Left lung (tissue), 4 donors: ENCODE measurements at regions not wholly inside any gene's neighbourhood (a gene's known extent, or its start where the extent isn't known, plus 50 kb on each side); places are given as distances from the start of the nearest gene placed in this dataset.

Experiments used
- ATAC-seq: fragments of 200-7000 bp; cut with Tn5 transposase; one replicate; pipeline ENCODE4 v1.9.1; 2020; ENCODE audit warnings: moderate library complexity
- DNase-seq, 4 donors: peaks; one replicate each; pipeline ENCODE4 v3.0.0-alpha.2; 2013 to 2020
- H3K27ac ChIP-seq, 2 donors: fragments of 200-600 bp; sonication (generic) in 1 of 2; one replicate each; pipeline versions ENCODE4 v1.5.0 to v1.8.0; 2020 to 2021
- H3K27me3 ChIP-seq, 2 donors: fragments of 200-600 bp; sonication (generic) in 1 of 2; one replicate each; pipeline versions ENCODE4 v1.5.0 to v1.8.0; 2020 to 2021
- H3K36me3 ChIP-seq, 2 donors: fragments of 200-600 bp; sonication (generic) in 1 of 2; one replicate each; pipeline versions ENCODE4 v1.5.0 to v1.8.0; 2020 to 2021
- H3K4me1 ChIP-seq, 2 donors: fragments of 200-600 bp; one replicate each; pipeline ENCODE4 v1.8.0; 2021
- H3K4me3 ChIP-seq, 2 donors: fragments of 200-600 bp; sonication (generic) in 1 of 2; one replicate each; pipeline versions ENCODE4 v1.5.0 to v1.8.0; 2020 to 2021; ENCODE audit warnings: mild to moderate bottlenecking in 1 of 2
- H3K9me3 ChIP-seq, 2 donors: fragments of 200-600 bp; sonication (generic) in 1 of 2; one replicate each; pipeline versions ENCODE4 v1.5.0 to v1.8.0; 2020 to 2021
- intact Hi-C, 2 donors: fragments of 100-400 bp; cut with DNase I; formaldehyde crosslinking; loops; one replicate each; pipeline versions ENCODE4 v1.11.2 to v1.14.2; 2022
- TF ChIP-seq, protein P1 (sequence below), 2 donors: fragments of 200-600 bp; sonication (generic) in 1 of 2; IDR thresholded peaks; one replicate each; pipeline versions ENCODE4 v1.5.0 to v1.8.0; 2021; ENCODE audit warnings: antibody characterized with exemption in 2 of 2
- donor health status: DM: no; HTN: yes; CAD: no.
- donor health status: DM: no; HTN: no; CAD: no.

DNA sequence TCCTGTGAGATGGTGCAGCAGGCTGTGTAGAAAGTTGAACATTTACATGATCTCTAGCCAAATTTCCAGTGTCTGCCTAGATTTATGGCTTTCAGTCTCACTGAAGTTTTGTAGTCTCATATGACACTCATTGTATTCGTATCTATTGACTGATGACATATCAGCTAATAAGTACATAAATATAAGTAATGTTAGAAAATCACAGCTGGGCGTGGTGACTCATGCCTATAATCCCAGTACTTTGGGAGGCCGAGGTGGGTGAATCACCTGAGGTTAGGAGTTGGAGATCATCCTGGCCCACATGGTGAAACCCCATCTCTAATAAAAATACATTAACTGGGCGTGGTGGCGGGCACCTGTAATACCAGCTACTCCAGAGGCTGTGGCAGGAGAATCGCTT is 54.7 kb upstream of the HTR2A start:
- no peak overlapping the region for H3K27ac ChIP-seq
- no peaks in the 10 kb centered on the region for H3K9me3 ChIP-seq
- DNase-seq (no peak), ATAC-seq (no peak)
- no peaks in the 10 kb centered on the region for H3K4me1 ChIP-seq
- no peaks in the 10 kb centered on the region for H3K27me3 ChIP-seq
- intact Hi-C loops = no loop called here
- TF ChIP-seq, protein P1, sequence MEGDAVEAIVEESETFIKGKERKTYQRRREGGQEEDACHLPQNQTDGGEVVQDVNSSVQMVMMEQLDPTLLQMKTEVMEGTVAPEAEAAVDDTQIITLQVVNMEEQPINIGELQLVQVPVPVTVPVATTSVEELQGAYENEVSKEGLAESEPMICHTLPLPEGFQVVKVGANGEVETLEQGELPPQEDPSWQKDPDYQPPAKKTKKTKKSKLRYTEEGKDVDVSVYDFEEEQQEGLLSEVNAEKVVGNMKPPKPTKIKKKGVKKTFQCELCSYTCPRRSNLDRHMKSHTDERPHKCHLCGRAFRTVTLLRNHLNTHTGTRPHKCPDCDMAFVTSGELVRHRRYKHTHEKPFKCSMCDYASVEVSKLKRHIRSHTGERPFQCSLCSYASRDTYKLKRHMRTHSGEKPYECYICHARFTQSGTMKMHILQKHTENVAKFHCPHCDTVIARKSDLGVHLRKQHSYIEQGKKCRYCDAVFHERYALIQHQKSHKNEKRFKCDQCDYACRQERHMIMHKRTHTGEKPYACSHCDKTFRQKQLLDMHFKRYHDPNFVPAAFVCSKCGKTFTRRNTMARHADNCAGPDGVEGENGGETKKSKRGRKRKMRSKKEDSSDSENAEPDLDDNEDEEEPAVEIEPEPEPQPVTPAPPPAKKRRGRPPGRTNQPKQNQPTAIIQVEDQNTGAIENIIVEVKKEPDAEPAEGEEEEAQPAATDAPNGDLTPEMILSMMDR (IDR thresholded peaks at IDR 0.05) = no peak
- H3K4me3 ChIP-seq = no peak overlapping the region
- H3K36me3 ChIP-seq = no peaks in the 10 kb centered on the region

GRCh38 chr13:46949211-46949610 is 52.4 kb upstream of the HTR2A start:
- TF ChIP-seq, protein P1 (IDR thresholded peaks at IDR 0.05) = no peak
- Histone ChIP-seq H3K9me3 (peaks cover 0 to 18% of the 10 kb centered on the region in 2 donors), H3K27me3 (no peaks in the 10 kb centered on the region), H3K36me3 (no peaks in the 10 kb centered on the region), H3K27ac (no peak overlapping the region), H3K4me1 (no peaks in the 10 kb centered on the region), H3K4me3 (no peak overlapping the region)
- ATAC-seq (no peak), DNase-seq (no peak)
- intact Hi-C loops = no loop called here

- Histone ChIP-seq H3K4me1 (no peaks in the 10 kb centered on the region), H3K4me3 (no peak overlapping the region), H3K27me3 (no peaks in the 10 kb centered on the region), H3K36me3 (no peaks in the 10 kb centered on the region), H3K9me3 (peaks cover 0 to 20% of the 10 kb centered on the region in 2 donors), H3K27ac (no peak overlapping the region)
- intact Hi-C loops = no loop called here
- DNase-seq (no peak), ATAC-seq (no peak)
- TF ChIP-seq, protein P1 (IDR thresholded peaks at IDR 0.05) = no peak
Measured at GRCh38 chr13:46948338-46948737, 51.5 kb upstream of the HTR2A start.

GRCh38 chr13:46947425-46948191 is 50.8 kb upstream of the HTR2A start:
- TF ChIP-seq, protein P1 (IDR thresholded peaks at IDR 0.05) = no peak
- Histone ChIP-seq H3K4me1 (no peaks in the 10 kb centered on the region), H3K4me3 (no peak overlapping the region), H3K36me3 (no peaks in the 10 kb centered on the region), H3K9me3 (peaks cover 0 to 20% of the 10 kb centered on the region in 2 donors), H3K27me3 (no peaks in the 10 kb centered on the region), H3K27ac (no peak overlapping the region)
- ATAC-seq (no peak), DNase-seq (no peak)
- intact Hi-C loops = no loop called here
